Gastroesophageal sphincter (tissue), 3 donors: ENCODE measurements at regions not wholly inside any gene's neighbourhood (a gene's known extent, or its start where the extent isn't known, plus 50 kb on each side); places are given as distances from the start of the nearest gene placed in this dataset.

Experiments
- EP300 ChIP-seq: sonication (generic); formaldehyde crosslinking; IDR thresholded peaks from one replicate; pipeline ENCODE4 v1.6.1; 2017; ENCODE audit warnings: antibody characterized with exemption, mild to moderate bottlenecking
- POLR2A ChIP-seq, 2 donors: fragments of 450-650 bp; IDR thresholded peaks; one replicate each; pipeline ENCODE4 v1.6.1; 2017; ENCODE audit warnings: antibody characterized with exemption in 2 of 2, mild to moderate bottlenecking in 2 of 2, moderate library complexity in 1 of 2
- POLR2AphosphoS5 ChIP-seq: sonication (generic); formaldehyde crosslinking; IDR thresholded peaks from one replicate; pipeline ENCODE4 v1.6.1; 2017; ENCODE audit warnings: antibody characterized with exemption
- TF ChIP-seq, protein P1 (sequence below), 4 experiments: fragments of 200-600 bp in 2 of 4; fragments of 450-650 bp in 2 of 4; sonication (generic) in 1 of 4; IDR thresholded peaks; one replicate each; pipeline ENCODE4 v1.5.1; 2017 to 2019; ENCODE audit warnings: antibody characterized with exemption in 4 of 4, mild to moderate bottlenecking in 2 of 4, moderate library complexity in 2 of 4

DNA sequence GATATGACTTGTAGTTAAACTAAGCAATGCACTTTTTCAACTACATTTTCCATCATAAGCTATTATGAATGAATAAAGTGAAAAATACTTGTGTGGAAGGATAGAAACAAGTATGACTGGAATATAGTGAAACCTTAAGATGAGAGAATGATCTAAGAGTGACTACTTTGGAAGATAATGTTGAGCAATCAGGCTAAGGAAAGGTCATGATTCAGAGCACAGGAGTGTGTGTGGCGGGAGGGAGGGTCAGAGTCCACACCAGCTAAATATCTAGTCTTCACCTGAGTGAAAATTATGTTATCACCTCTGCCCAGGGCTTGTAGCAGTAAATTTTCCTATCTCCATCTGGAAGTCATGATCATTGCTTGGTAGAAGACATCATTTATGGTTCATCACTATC, 833.4 kb upstream of the ATXN8OS start:
- TF ChIP-seq, protein P1, sequence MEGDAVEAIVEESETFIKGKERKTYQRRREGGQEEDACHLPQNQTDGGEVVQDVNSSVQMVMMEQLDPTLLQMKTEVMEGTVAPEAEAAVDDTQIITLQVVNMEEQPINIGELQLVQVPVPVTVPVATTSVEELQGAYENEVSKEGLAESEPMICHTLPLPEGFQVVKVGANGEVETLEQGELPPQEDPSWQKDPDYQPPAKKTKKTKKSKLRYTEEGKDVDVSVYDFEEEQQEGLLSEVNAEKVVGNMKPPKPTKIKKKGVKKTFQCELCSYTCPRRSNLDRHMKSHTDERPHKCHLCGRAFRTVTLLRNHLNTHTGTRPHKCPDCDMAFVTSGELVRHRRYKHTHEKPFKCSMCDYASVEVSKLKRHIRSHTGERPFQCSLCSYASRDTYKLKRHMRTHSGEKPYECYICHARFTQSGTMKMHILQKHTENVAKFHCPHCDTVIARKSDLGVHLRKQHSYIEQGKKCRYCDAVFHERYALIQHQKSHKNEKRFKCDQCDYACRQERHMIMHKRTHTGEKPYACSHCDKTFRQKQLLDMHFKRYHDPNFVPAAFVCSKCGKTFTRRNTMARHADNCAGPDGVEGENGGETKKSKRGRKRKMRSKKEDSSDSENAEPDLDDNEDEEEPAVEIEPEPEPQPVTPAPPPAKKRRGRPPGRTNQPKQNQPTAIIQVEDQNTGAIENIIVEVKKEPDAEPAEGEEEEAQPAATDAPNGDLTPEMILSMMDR (IDR thresholded peaks at IDR 0.05): no peak
- no peak for TF ChIP-seq POLR2AphosphoS5
- TF ChIP-seq POLR2A (IDR thresholded peaks at IDR 0.05): no peak
- TF ChIP-seq EP300: no peak
